Neural progenitor cell (in vitro differentiated cells): ENCODE measurements at regions not wholly inside any gene's neighbourhood (a gene's known extent, or its start where the extent isn't known, plus 50 kb on each side); places are given as distances from the start of the nearest gene placed in this dataset.

Source experiments
- CTCF ChIP-seq: fragments of 200-600 bp; sonication (generic); IDR thresholded peaks from 2 replicates; pipeline ENCODE4 v1.5.1; 2017; ENCODE audit warnings: antibody characterized with exemption, mild to moderate bottlenecking
- EZH2 ChIP-seq: fragments of 200-600 bp; sonication (generic); IDR thresholded peaks from 2 replicates; pipeline ENCODE4 v1.6.1; 2017; ENCODE audit warnings: antibody characterized with exemption, mild to moderate bottlenecking, moderate library complexity

GRCh38 chr2:221931251-221931991, 359.3 kb upstream of the EPHA4 start:
- TF ChIP-seq CTCF (no peak), EZH2 (no peak)
